Hepatocyte (in vitro differentiated cells): ENCODE measurements at regions not wholly inside any gene's neighbourhood (a gene's known extent, or its start where the extent isn't known, plus 50 kb on each side); places are given as distances from the start of the nearest gene placed in this dataset.
"Not testable (repeated sequence)": the region's sequence is repeated elsewhere in the genome, so short reads cannot be mapped to it uniquely, and the experiment has no call there.

Source experiments
- DNase-seq: peaks from one replicate; pipeline ENCODE4 v3.0.0-alpha.2; 2016; ENCODE audit warnings: low spot score
- H2AFZ ChIP-seq: fragments of 200-600 bp; sonication (generic); 2 replicates; pipeline ENCODE4 v1.6.0; 2016; ENCODE audit warnings: antibody characterized with exemption, mild to moderate bottlenecking
- H3K27ac ChIP-seq: fragments of 200-600 bp; sonication (generic); 2 replicates; pipeline ENCODE4 v1.5.1; 2016; ENCODE audit warnings: mild to moderate bottlenecking
- H3K27me3 ChIP-seq: fragments of 200-600 bp; sonication (generic); 2 replicates; pipeline ENCODE4 v1.6.1; 2016
- H3K36me3 ChIP-seq: fragments of 200-600 bp; sonication (generic); replicated peaks from 2 replicates; pipeline ENCODE4 v1.5.1; 2016; ENCODE audit warnings: low read depth; ENCODE audit not compliant: insufficient read depth
- H3K4me1 ChIP-seq: fragments of 200-600 bp; sonication (generic); 2 replicates; pipeline ENCODE4 v1.5.1; 2016; ENCODE audit warnings: mild to moderate bottlenecking, moderate library complexity; ENCODE audit not compliant: insufficient read depth
- H3K4me2 ChIP-seq: fragments of 200-600 bp; sonication (generic); 2 replicates; pipeline ENCODE4 v1.6.0; 2016
- H3K4me3 ChIP-seq: fragments of 200-600 bp; sonication (generic); 2 replicates; pipeline ENCODE4 v1.5.1; 2016; ENCODE audit warnings: mild to moderate bottlenecking
- H3K79me2 ChIP-seq: fragments of 200-600 bp; sonication (generic); 2 replicates; pipeline ENCODE4 v1.6.0; 2017; ENCODE audit warnings: mild to moderate bottlenecking
- H3K9me2 ChIP-seq: fragments of 200-600 bp; sonication (generic); replicated peaks from 2 replicates; pipeline ENCODE4 v1.6.0; 2017; ENCODE audit warnings: mild to moderate bottlenecking; ENCODE audit not compliant: insufficient read depth
- H3K9me3 ChIP-seq: fragments of 200-600 bp; sonication (generic); 2 replicates; pipeline ENCODE4 v1.5.1; 2016; ENCODE audit warnings: low read depth, mild to moderate bottlenecking
- H4K20me1 ChIP-seq: fragments of 200-600 bp; sonication (generic); 2 replicates; pipeline ENCODE4 v1.6.0; 2016; ENCODE audit warnings: mild to moderate bottlenecking; ENCODE audit not compliant: insufficient read depth, poor library complexity, severe bottlenecking
- EZH2 ChIP-seq: fragments of 200-600 bp; sonication (generic); IDR thresholded peaks from 2 replicates; pipeline ENCODE4 v1.6.1; 2016; ENCODE audit warnings: antibody characterized with exemption, mild to moderate bottlenecking, borderline replicate concordance
- EZH2phosphoT487 ChIP-seq: fragments of 200-600 bp; sonication (generic); IDR thresholded peaks from one replicate; pipeline ENCODE4 v1.6.1; 2018; ENCODE audit warnings: antibody characterized with exemption, mild to moderate bottlenecking, low read depth, moderate library complexity; ENCODE audit not compliant: unreplicated experiment, severe bottlenecking
- WGBS: methylation state at CpG from one replicate; pipeline ENCODE4 v1.1.6; 2016; ENCODE audit warnings: low lambda C conversion rate; ENCODE audit errors: missing lambda C conversion rate; 5-methylcytosine and 5-hydroxymethylcytosine counted together
- TF ChIP-seq, protein P1 (sequence below): fragments of 200-600 bp; sonication (generic); IDR thresholded peaks from 2 replicates; pipeline ENCODE4 v1.5.1; 2016; ENCODE audit warnings: antibody characterized with exemption, mild to moderate bottlenecking; ENCODE audit not compliant: poor library complexity

DNA sequence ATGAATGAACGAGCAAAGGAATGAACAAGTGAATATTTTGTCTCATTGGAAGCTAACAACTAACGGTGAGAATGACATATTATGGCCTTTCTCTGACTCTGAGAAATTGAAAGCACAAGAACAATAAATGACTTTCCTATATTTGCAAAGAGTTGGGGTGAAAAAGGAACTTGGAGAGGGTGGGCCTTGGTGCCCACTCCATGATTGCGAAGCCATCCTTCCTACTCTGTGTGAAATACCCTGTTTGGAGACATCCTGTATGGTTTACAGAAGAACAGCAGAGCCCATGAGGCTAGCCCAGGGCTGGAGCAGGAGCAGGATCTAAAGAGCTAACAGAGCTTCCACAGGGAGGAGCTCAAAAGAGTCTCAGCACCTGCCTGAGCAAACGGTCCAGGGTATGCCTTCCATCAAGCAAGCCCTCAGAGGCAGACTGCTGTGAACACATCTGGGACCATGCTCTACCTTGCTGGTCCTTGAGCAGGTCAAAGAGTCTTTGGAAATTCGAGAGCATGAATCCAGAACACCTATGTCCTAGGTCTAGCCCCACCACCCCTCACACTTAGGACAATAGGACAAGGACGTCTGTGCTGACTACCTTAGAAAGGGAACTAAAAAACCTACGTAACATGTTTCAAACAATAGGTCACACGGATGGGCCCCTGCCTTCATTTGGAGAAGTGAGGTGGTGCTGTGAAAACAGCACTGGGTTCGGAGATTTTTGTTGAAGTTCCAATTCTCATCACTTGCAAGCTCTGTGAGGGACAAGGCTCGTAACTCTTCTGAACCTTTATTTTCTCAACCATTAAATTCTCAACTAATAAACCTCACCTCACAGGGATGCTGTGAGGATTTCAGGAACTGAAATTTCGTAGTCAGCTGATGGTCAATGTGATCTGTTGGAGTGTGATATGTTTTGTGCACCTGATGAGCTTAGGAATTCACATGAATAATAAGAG is 377.4 kb downstream of the RRAGC start:
- Histone ChIP-seq H3K9me3 (no peaks in the 10 kb centered on the region), H3K4me2 (no peak overlapping the region), H4K20me1 (no peaks in the 10 kb centered on the region), H3K27ac (no peak overlapping the region), H3K79me2 (no peaks in the 10 kb centered on the region), H3K27me3 (peaks cover 48% of the 10 kb centered on the region), H2AFZ (no peak overlapping the region), H3K4me3 (no peak overlapping the region), H3K9me2 (no peaks in the 10 kb centered on the region), H3K4me1 (no peaks in the 10 kb centered on the region), H3K36me3 (no peaks in the 10 kb centered on the region)
- TF ChIP-seq EZH2phosphoT487 = no peak
- 75% methylated on average over 11 of the region's 11 CpGs for WGBS
- DNase-seq = no peak

DNA sequence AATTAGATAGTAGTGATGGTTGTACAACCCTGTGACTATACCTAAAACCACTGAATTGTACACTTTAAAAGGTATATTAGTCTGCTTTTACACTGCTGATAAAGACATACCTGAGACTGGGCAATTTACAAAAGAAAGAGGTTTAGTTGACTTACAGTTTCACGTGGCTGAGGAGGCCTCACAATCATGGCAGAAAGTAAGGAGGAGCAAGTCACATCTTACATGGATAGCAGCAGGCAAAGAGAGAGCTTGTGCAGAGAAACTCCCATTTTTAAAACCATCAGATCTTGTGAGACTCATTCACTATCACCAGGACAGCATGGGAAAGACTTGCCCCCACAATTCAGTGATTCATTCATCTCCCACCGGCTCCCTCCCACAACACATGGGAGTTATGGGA is 379.9 kb downstream of the RRAGC start:
- H3K4me1 ChIP-seq, H3K36me3 ChIP-seq, H3K4me3 ChIP-seq, H3K4me2 ChIP-seq, H4K20me1 ChIP-seq, H3K79me2 ChIP-seq, H3K27ac ChIP-seq, DNase-seq, H3K9me2 ChIP-seq, H2AFZ ChIP-seq, H3K9me3 ChIP-seq: not testable (repeated sequence)
- 72% methylated on average over 2 of the region's 2 CpGs for WGBS
- peaks cover 55% of the 10 kb centered on the region for H3K27me3 ChIP-seq

DNA sequence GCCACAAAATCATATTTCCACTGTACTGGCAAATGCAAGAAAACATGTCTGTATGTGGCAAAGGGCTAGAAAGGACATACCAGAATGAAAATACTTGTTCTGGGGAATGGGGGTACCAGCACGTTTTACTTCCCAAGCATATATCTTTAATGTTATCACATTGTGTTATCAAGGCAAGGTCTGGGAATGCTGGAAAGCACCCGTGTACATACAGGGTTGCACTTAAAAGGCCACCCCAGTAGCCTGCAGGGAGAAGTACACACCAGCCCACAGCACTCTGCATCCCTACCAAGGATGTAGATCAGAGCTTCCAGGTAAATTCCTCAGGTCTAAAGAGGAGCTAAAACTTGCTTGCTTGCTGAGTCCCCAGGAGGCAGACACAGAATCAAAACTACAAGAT is 381.8 kb downstream of the RRAGC start:
- peaks cover 66% of the 10 kb centered on the region for H3K27me3 ChIP-seq
- H3K4me2 ChIP-seq = no peak overlapping the region
- H3K36me3 ChIP-seq = no peaks in the 10 kb centered on the region
- no peaks in the 10 kb centered on the region for H3K9me2 ChIP-seq
- H2AFZ ChIP-seq = no peak overlapping the region
- H3K27ac ChIP-seq = no peak overlapping the region
- peaks cover 8% of the 10 kb centered on the region for H3K4me1 ChIP-seq
- H3K9me3 ChIP-seq = no peaks in the 10 kb centered on the region
- H3K4me3 ChIP-seq = no peak overlapping the region
- no peaks in the 10 kb centered on the region for H3K79me2 ChIP-seq
- TF ChIP-seq EZH2 (no peak), EZH2phosphoT487 (no peak)
- TF ChIP-seq, protein P1, sequence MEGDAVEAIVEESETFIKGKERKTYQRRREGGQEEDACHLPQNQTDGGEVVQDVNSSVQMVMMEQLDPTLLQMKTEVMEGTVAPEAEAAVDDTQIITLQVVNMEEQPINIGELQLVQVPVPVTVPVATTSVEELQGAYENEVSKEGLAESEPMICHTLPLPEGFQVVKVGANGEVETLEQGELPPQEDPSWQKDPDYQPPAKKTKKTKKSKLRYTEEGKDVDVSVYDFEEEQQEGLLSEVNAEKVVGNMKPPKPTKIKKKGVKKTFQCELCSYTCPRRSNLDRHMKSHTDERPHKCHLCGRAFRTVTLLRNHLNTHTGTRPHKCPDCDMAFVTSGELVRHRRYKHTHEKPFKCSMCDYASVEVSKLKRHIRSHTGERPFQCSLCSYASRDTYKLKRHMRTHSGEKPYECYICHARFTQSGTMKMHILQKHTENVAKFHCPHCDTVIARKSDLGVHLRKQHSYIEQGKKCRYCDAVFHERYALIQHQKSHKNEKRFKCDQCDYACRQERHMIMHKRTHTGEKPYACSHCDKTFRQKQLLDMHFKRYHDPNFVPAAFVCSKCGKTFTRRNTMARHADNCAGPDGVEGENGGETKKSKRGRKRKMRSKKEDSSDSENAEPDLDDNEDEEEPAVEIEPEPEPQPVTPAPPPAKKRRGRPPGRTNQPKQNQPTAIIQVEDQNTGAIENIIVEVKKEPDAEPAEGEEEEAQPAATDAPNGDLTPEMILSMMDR = no peak
- no peaks in the 10 kb centered on the region for H4K20me1 ChIP-seq
- WGBS = 72% methylated on average over 2 of the region's 2 CpGs
- DNase-seq = no peak

DNA sequence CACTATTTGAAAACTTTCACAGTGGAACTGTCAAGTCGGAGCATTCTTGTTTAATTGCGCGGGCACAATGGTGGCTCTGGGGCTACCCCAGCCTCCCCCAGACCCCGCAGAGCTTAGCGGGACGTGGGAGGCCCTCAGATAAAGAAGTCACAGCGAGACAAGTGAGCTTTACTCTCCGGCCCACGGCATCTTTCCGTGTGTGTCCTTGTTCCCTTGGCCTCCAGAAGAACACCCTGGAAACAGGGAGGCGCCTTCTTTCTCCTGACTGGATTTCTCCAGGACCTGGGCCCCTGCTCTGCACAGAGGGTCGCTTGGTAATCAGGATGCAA is 382.8 kb downstream of the RRAGC start:
- Histone ChIP-seq H3K4me1 (peaks cover 8% of the 10 kb centered on the region), H3K27ac (no peak overlapping the region), H2AFZ (peak overlapping the region; percentile 56), H3K4me2 (peak overlapping the region; percentile 93), H3K9me2 (no peaks in the 10 kb centered on the region), H3K9me3 (no peaks in the 10 kb centered on the region), H3K4me3 (no peak overlapping the region), H4K20me1 (no peaks in the 10 kb centered on the region), H3K27me3 (peaks cover 69% of the 10 kb centered on the region), H3K36me3 (no peaks in the 10 kb centered on the region), H3K79me2 (no peaks in the 10 kb centered on the region)
- no peak for TF ChIP-seq EZH2phosphoT487
- TF ChIP-seq, protein P1 = no peak
- TF ChIP-seq EZH2 = no peak
- DNase-seq = no peak
- WGBS = 27% methylated on average over 12 of the region's 12 CpGs
